Neural cell (in vitro differentiated cells): ENCODE measurements at regions not wholly inside any gene's neighbourhood (a gene's known extent, or its start where the extent isn't known, plus 50 kb on each side); places are given as distances from the start of the nearest gene placed in this dataset.

Source experiments
- H2AFZ ChIP-seq: fragments of 200-600, 300-800 bp; sonication (generic), shearing (Covaris generic); 2 replicates; pipeline ENCODE4 v1.6.0; 2014; ENCODE audit warnings: low read depth, mild to moderate bottlenecking, antibody characterized with exemption, low read length, moderate library complexity
- H3F3A ChIP-seq: fragments of 200-600 bp; shearing (Covaris generic); 2 replicates; pipeline ENCODE4 v1.6.1; 2016; ENCODE audit warnings: mild to moderate bottlenecking, moderate library complexity, mixed read lengths, antibody characterized with exemption, low read length; ENCODE audit not compliant: insufficient read depth, poor library complexity, severe bottlenecking
- H3K27ac ChIP-seq: fragments of 200-600, 300-800 bp; sonication (generic), shearing (Covaris generic); 2 replicates; pipeline ENCODE4 v1.5.1; 2014; ENCODE audit warnings: mild to moderate bottlenecking, low read length, moderate library complexity
- H3K27me3 ChIP-seq: fragments of 300-800, 200-600 bp; sonication (generic), shearing (Covaris generic); 2 replicates; pipeline ENCODE4 v1.6.0; 2014; ENCODE audit warnings: mild to moderate bottlenecking, low read depth, low read length, moderate library complexity; ENCODE audit not compliant: insufficient read depth
- H3K36me3 ChIP-seq: fragments of 300-800, 200-600 bp; sonication (generic), shearing (Covaris generic); 2 replicates; pipeline ENCODE4 v1.5.1; 2014; ENCODE audit warnings: mild to moderate bottlenecking, antibody characterized with exemption, low read length, moderate library complexity; ENCODE audit not compliant: insufficient read depth
- H3K4me2 ChIP-seq: fragments of 300-800, 200-600 bp; sonication (generic), shearing (Covaris generic); 2 replicates; pipeline ENCODE4 v1.6.0; 2014; ENCODE audit warnings: mild to moderate bottlenecking, low read length
- H3K4me3 ChIP-seq: fragments of 300-800, 200-600 bp; sonication (generic), shearing (Covaris generic); 2 replicates; pipeline ENCODE4 v1.5.1; 2014; ENCODE audit warnings: mild to moderate bottlenecking, low read length, moderate library complexity
- H3K79me2 ChIP-seq: fragments of 200-600 bp; shearing (Covaris generic); replicated peaks from 2 replicates; pipeline ENCODE4 v1.6.0; 2014; ENCODE audit warnings: mild to moderate bottlenecking, low read length, moderate library complexity; ENCODE audit not compliant: insufficient read depth
- H3K9ac ChIP-seq: fragments of 300-800, 200-600 bp; sonication (generic), shearing (Covaris generic); 2 replicates; pipeline ENCODE4 v1.6.1; 2016; ENCODE audit warnings: mild to moderate bottlenecking, low read length, mixed read lengths
- H3K9me2 ChIP-seq: fragments of 200-600 bp; shearing (Covaris generic); 2 replicates; pipeline ENCODE4 v1.6.1; 2016; ENCODE audit warnings: mild to moderate bottlenecking, low read length, mixed read lengths; ENCODE audit not compliant: insufficient read depth
- H3K9me3 ChIP-seq: fragments of 200-600, 300-800 bp; sonication (generic), shearing (Covaris generic); 2 replicates; pipeline ENCODE4 v1.6.1; 2016; ENCODE audit warnings: mild to moderate bottlenecking, mixed run types, low read length, moderate library complexity, mixed read lengths
- H4K20me1 ChIP-seq: fragments of 200-600 bp; shearing (Covaris generic); 2 replicates; pipeline ENCODE4 v1.6.1; 2016; ENCODE audit warnings: mild to moderate bottlenecking, mixed run types; ENCODE audit not compliant: insufficient read depth
- EP300 ChIP-seq: fragments of 450-650 bp; conservative IDR thresholded peaks from 2 replicates; pipeline ENCODE4 v1.6.1; 2014; ENCODE audit warnings: antibody characterized with exemption, mild to moderate bottlenecking, moderate library complexity; ENCODE audit not compliant: poor library complexity, severe bottlenecking
- EZH2 ChIP-seq: fragments of 200-600, 300-800 bp; shearing (Covaris generic), sonication (generic); IDR thresholded peaks from 2 replicates; pipeline ENCODE4 v1.6.1; 2014; ENCODE audit warnings: antibody characterized with exemption, low read length, borderline replicate concordance, mild to moderate bottlenecking; ENCODE audit not compliant: insufficient read depth, poor library complexity, severe bottlenecking
- MXI1 ChIP-seq: fragments of 450-650 bp; conservative IDR thresholded peaks from 2 replicates; pipeline ENCODE4 v1.6.1; 2014; ENCODE audit warnings: antibody characterized with exemption, mild to moderate bottlenecking; ENCODE audit not compliant: poor library complexity, severe bottlenecking
- POLR2AphosphoS5 ChIP-seq: IDR thresholded peaks from 2 replicates; pipeline ENCODE4 v1.6.1; 2012
- RAD21 ChIP-seq: fragments of 450-650 bp; conservative IDR thresholded peaks from 2 replicates; pipeline ENCODE4 v1.6.1; 2014; ENCODE audit warnings: antibody characterized with exemption, mild to moderate bottlenecking, moderate library complexity
- SMC3 ChIP-seq: fragments of 450-650 bp; conservative IDR thresholded peaks from 2 replicates; pipeline ENCODE4 v1.6.1; 2014; ENCODE audit warnings: antibody characterized with exemption, mild to moderate bottlenecking, moderate library complexity; ENCODE audit not compliant: poor library complexity
- TAF1 ChIP-seq: IDR thresholded peaks from 2 replicates; pipeline ENCODE4 v1.6.1; 2012; ENCODE audit warnings: low read depth
- TF ChIP-seq, protein P1 (sequence below): fragments of 450-650 bp; IDR thresholded peaks from 2 replicates; pipeline ENCODE4 v1.5.1; 2014; ENCODE audit warnings: antibody characterized with exemption, mild to moderate bottlenecking, moderate library complexity; ENCODE audit not compliant: poor library complexity, severe bottlenecking
- TF ChIP-seq, protein P2 (sequence below): IDR thresholded peaks from 2 replicates; pipeline ENCODE4 v1.6.1; 2012; ENCODE audit warnings: borderline replicate concordance

DNA sequence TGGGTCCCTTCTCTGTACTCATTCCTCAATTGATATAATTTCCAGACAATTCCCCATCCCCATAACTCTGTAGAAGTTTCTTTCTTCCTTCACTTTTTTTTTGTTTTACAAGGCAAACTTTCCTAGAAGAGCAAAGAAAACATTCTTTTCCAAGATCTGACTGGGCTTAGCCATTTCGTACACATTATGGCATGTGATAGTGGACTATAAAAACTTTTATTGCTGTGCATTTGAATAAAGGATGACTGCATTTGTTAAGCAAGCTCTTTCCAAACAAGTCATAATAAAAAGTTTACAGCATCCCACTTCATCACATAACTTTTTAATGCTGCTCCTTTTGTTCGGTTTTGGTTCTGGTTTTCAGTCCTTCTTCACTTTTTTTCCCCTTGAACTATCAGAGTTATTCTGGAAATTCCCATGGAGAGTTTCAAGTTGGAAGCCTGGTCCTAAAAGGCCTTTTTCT, 231.0 kb upstream of the HMGA2 start:
- Histone ChIP-seq H3K36me3 (no peaks in the 10 kb centered on the region), H3F3A (no peaks in the 10 kb centered on the region), H3K27me3 (no peaks in the 10 kb centered on the region), H3K27ac (no peak overlapping the region), H3K9me3 (no peaks in the 10 kb centered on the region), H3K9ac (no peak overlapping the region), H3K4me2 (no peak overlapping the region), H3K79me2 (no peaks in the 10 kb centered on the region), H4K20me1 (no peaks in the 10 kb centered on the region), H2AFZ (no peak overlapping the region), H3K4me3 (no peak overlapping the region), H3K9me2 (no peaks in the 10 kb centered on the region)
- TF ChIP-seq, protein P1, sequence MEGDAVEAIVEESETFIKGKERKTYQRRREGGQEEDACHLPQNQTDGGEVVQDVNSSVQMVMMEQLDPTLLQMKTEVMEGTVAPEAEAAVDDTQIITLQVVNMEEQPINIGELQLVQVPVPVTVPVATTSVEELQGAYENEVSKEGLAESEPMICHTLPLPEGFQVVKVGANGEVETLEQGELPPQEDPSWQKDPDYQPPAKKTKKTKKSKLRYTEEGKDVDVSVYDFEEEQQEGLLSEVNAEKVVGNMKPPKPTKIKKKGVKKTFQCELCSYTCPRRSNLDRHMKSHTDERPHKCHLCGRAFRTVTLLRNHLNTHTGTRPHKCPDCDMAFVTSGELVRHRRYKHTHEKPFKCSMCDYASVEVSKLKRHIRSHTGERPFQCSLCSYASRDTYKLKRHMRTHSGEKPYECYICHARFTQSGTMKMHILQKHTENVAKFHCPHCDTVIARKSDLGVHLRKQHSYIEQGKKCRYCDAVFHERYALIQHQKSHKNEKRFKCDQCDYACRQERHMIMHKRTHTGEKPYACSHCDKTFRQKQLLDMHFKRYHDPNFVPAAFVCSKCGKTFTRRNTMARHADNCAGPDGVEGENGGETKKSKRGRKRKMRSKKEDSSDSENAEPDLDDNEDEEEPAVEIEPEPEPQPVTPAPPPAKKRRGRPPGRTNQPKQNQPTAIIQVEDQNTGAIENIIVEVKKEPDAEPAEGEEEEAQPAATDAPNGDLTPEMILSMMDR = no peak
- no peak for TF ChIP-seq MXI1
- TF ChIP-seq, protein P2, sequence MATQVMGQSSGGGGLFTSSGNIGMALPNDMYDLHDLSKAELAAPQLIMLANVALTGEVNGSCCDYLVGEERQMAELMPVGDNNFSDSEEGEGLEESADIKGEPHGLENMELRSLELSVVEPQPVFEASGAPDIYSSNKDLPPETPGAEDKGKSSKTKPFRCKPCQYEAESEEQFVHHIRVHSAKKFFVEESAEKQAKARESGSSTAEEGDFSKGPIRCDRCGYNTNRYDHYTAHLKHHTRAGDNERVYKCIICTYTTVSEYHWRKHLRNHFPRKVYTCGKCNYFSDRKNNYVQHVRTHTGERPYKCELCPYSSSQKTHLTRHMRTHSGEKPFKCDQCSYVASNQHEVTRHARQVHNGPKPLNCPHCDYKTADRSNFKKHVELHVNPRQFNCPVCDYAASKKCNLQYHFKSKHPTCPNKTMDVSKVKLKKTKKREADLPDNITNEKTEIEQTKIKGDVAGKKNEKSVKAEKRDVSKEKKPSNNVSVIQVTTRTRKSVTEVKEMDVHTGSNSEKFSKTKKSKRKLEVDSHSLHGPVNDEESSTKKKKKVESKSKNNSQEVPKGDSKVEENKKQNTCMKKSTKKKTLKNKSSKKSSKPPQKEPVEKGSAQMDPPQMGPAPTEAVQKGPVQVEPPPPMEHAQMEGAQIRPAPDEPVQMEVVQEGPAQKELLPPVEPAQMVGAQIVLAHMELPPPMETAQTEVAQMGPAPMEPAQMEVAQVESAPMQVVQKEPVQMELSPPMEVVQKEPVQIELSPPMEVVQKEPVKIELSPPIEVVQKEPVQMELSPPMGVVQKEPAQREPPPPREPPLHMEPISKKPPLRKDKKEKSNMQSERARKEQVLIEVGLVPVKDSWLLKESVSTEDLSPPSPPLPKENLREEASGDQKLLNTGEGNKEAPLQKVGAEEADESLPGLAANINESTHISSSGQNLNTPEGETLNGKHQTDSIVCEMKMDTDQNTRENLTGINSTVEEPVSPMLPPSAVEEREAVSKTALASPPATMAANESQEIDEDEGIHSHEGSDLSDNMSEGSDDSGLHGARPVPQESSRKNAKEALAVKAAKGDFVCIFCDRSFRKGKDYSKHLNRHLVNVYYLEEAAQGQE = no peak
- TF ChIP-seq SMC3 = no peak
- no peak for TF ChIP-seq RAD21
- no peak for TF ChIP-seq EZH2
- no peak for TF ChIP-seq TAF1
- TF ChIP-seq EP300 = no peak
- no peak for TF ChIP-seq POLR2AphosphoS5

DNA sequence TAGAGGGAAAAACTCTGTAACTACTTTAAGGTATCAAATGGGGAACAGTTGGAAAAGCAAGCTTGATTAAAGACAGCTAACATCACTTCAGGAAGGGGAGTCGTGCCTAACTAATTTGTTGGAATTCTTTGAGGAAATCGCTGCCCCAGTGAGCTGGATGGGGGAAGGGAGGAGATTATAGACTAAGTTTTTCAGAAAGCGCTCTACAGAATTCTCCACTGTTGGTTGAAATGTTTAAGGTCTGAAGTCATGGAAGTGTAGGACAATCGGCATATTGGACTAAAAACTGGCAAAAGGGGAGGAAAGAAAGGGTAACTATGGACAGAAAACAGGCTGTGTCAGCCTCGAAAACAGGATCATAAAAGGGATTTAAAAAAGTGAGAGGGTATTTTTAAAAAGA, 229.9 kb upstream of the HMGA2 start:
- Histone ChIP-seq H3F3A (no peaks in the 10 kb centered on the region), H3K27me3 (no peaks in the 10 kb centered on the region), H3K9ac (no peak overlapping the region), H3K27ac (no peak overlapping the region), H2AFZ (no peak overlapping the region), H3K9me2 (no peaks in the 10 kb centered on the region), H4K20me1 (no peaks in the 10 kb centered on the region), H3K4me2 (no peak overlapping the region), H3K9me3 (no peaks in the 10 kb centered on the region), H3K79me2 (no peaks in the 10 kb centered on the region), H3K36me3 (no peaks in the 10 kb centered on the region), H3K4me3 (no peak overlapping the region)
- TF ChIP-seq POLR2AphosphoS5 (no peak), SMC3 (no peak), TAF1 (no peak), EP300 (no peak), RAD21 (no peak), EZH2 (no peak)
- TF ChIP-seq, protein P1 = no peak
